ENCODE measurements at regions not wholly inside any gene's neighbourhood (a gene's known extent, or its start where the extent isn't known, plus 50 kb on each side); places are given as distances from the start of the nearest gene placed in this dataset.

GRCh38 chr12:91383099-91383498 is 200.5 kb upstream of the DCN start:
- Histone ChIP-seq H3K27ac (ENCODE audit: low read length in 2 of 2) (no peak overlapping the region), H3K4me2 (replicated peaks; ENCODE audit: low read depth, low read length, poor library complexity, severe bottlenecking) (no peak overlapping the region), H3K4me3 (ENCODE audit: control extremely low read depth in 1 of 5, extremely low read depth in 1 of 5, insufficient read depth in 1 of 5, low read depth in 2 of 5, low read length in 4 of 5) (no peak overlapping the region), H3K9me3 (ENCODE audit: control extremely low read depth in 1 of 3, control insufficient read depth in 2 of 3, insufficient read depth in 1 of 3, low read length in 2 of 3) (no peaks in the 10 kb centered on the region), H3K4me1 (ENCODE audit: control insufficient read depth in 2 of 2, insufficient read depth in 2 of 2, low read length in 2 of 2) (peaks cover 5 to 9% of the 10 kb centered on the region in 2 donors), H3K9ac (ENCODE audit: low read length) (no peak overlapping the region), H4K20me1 (ENCODE audit: control insufficient read depth, insufficient read depth, low read length, poor library complexity, severe bottlenecking) (no peaks in the 10 kb centered on the region), H3K79me2 (ENCODE audit: control insufficient read depth, insufficient read depth, low read length) (no peaks in the 10 kb centered on the region), H3K36me3 (replicated peaks in 1 of 2; ENCODE audit: control extremely low read depth in 1 of 2, control insufficient read depth in 1 of 2, extremely low read depth in 1 of 2, insufficient read depth in 2 of 2, low read length in 1 of 2) (no peaks in the 10 kb centered on the region), H2AFZ (ENCODE audit: insufficient read depth, low read depth, low read length, poor library complexity, severe bottlenecking) (no peak overlapping the region), H3K27me3 (replicated peaks in 1 of 4; ENCODE audit: control extremely low read depth in 1 of 4, control insufficient read depth in 3 of 4, insufficient read depth in 4 of 4, low read length in 3 of 4) (no peaks in the 10 kb centered on the region)
- Mint-ChIP-seq H3K27ac (no peak overlapping the region), H3K9me3 (ENCODE audit: insufficient read depth) (no peaks in the 10 kb centered on the region), H3K27me3 (peaks cover 13% of the 10 kb centered on the region), H3K4me3 (no peak overlapping the region), H3K4me1 (peaks cover 10% of the 10 kb centered on the region)
- TF ChIP-seq CTCF (IDR thresholded peaks at IDR 0.05) = no peak
- no CpG with 5 or more reads among the region's 3 CpGs for WGBS (ENCODE audit: insufficient coverage)
- intact Hi-C loops (cut with micrococcal nuclease) = loop anchor here (5.0 kb wide), 2 partner anchors 194 to 429 kb away; no protein-coding TSS in a partner anchor
- POLR2A ChIA-PET = no interaction called here
- no peak for DNase-seq
- ATAC-seq (ENCODE audit: low read depth) = no peak
- CTCF ChIA-PET = interaction anchor here (0.9 to 7.3 kb wide), 23 partner anchors 8 to 1271 kb away, joined by 3 to 127 read pairs (median 8); no protein-coding TSS in a partner anchor

GRCh38 chr12:91382081-91382543 is 199.5 kb upstream of the DCN start:
- Mint-ChIP-seq H3K9me3 (ENCODE audit: insufficient read depth) (no peaks in the 10 kb centered on the region), H3K4me1 (peaks cover 10% of the 10 kb centered on the region), H3K27ac (peak overlapping the region; percentile 28), H3K27me3 (peaks cover 8% of the 10 kb centered on the region), H3K4me3 (peak overlapping the region; percentile 83)
- H3K27me3 ChIP-seq (replicated peaks in 1 of 4; ENCODE audit: control extremely low read depth in 1 of 4, control insufficient read depth in 3 of 4, insufficient read depth in 4 of 4, low read length in 3 of 4) = no peaks in the 10 kb centered on the region
- peak overlapping the region; percentile 69 for H3K4me2 ChIP-seq (replicated peaks; ENCODE audit: low read depth, low read length, poor library complexity, severe bottlenecking)
- H3K4me3 ChIP-seq (ENCODE audit: control extremely low read depth in 1 of 5, extremely low read depth in 1 of 5, insufficient read depth in 1 of 5, low read depth in 2 of 5, low read length in 4 of 5) = peak overlapping the region; percentile 11 to 81 (median 47)
- peak overlapping the region in 1 of 2 donors; percentile 20 for H3K27ac ChIP-seq (ENCODE audit: low read length in 2 of 2)
- WGBS (ENCODE audit: insufficient coverage) = no CpG with 5 or more reads among the region's 4 CpGs
- peak overlapping the region; percentile 51 for H3K9ac ChIP-seq (ENCODE audit: low read length)
- ChIA-PET CTCF (interaction anchor here (0.6 to 7.3 kb wide), 70 partner anchors 9 to 1545 kb away, joined by 3 to 127 read pairs (median 4); no protein-coding TSS in a partner anchor), POLR2A (interaction anchor here (0.6 to 1.1 kb wide), 2 partner anchors 759 to 763 kb away, joined by 4 read pairs; partner anchors contain the start of gene BTG1)
- H3K36me3 ChIP-seq (replicated peaks in 1 of 2; ENCODE audit: control extremely low read depth in 1 of 2, control insufficient read depth in 1 of 2, extremely low read depth in 1 of 2, insufficient read depth in 2 of 2, low read length in 1 of 2) = no peaks in the 10 kb centered on the region
- peak; percentile 89 for DNase-seq
- H2AFZ ChIP-seq (ENCODE audit: insufficient read depth, low read depth, low read length, poor library complexity, severe bottlenecking) = peak overlapping the region; percentile 67
- peaks cover 5 to 9% of the 10 kb centered on the region in 2 donors for H3K4me1 ChIP-seq (ENCODE audit: control insufficient read depth in 2 of 2, insufficient read depth in 2 of 2, low read length in 2 of 2)
- intact Hi-C loops (cut with micrococcal nuclease) = loop anchor here (1.0 to 5.0 kb wide), 6 partner anchors 195 to 1268 kb away; no protein-coding TSS in a partner anchor
- H3K79me2 ChIP-seq (ENCODE audit: control insufficient read depth, insufficient read depth, low read length) = no peaks in the 10 kb centered on the region
- H4K20me1 ChIP-seq (ENCODE audit: control insufficient read depth, insufficient read depth, low read length, poor library complexity, severe bottlenecking) = no peaks in the 10 kb centered on the region
- no peaks in the 10 kb centered on the region for H3K9me3 ChIP-seq (ENCODE audit: control extremely low read depth in 1 of 3, control insufficient read depth in 2 of 3, insufficient read depth in 1 of 3, low read length in 2 of 3)
- peak; percentile 82 for ATAC-seq (ENCODE audit: low read depth)
- TF ChIP-seq EZH2 (IDR thresholded peaks at IDR 0.05; ENCODE audit: borderline replicate concordance, insufficient read depth, low read depth, low read length, poor library complexity, severe bottlenecking) = no peak
- TF ChIP-seq CTCF (IDR thresholded peaks at IDR 0.05) = peak; percentile 91
